Neutrophil (primary cell): ENCODE measurements at regions not wholly inside any gene's neighbourhood (a gene's known extent, or its start where the extent isn't known, plus 50 kb on each side); places are given as distances from the start of the nearest gene placed in this dataset.
"Not testable (repeated sequence)": the region's sequence is repeated elsewhere in the genome, so short reads cannot be mapped to it uniquely, and the experiment has no call there.

Source experiments
- H3K27ac ChIP-seq: fragments of 200-600 bp; sonication (generic); 2 replicates; pipeline ENCODE4 v1.5.1; 2016; ENCODE audit warnings: mild to moderate bottlenecking, moderate library complexity
- H3K27me3 ChIP-seq: fragments of 200-600 bp; sonication (generic); 2 replicates; pipeline ENCODE4 v1.6.0; 2016; ENCODE audit warnings: mild to moderate bottlenecking
- H3K36me3 ChIP-seq: fragments of 200-600 bp; sonication (generic); 2 replicates; pipeline ENCODE4 v1.5.1; 2017
- H3K4me1 ChIP-seq, 2 experiments: fragments of 200-600 bp in 1 of 2; sonication (generic) in 1 of 2; 1 replicate in 1 of 2; 2 replicates in 1 of 2; pipeline versions ENCODE4 v1.5.1 to v1.6.1; 2013 to 2016; ENCODE audit warnings: low read depth in 1 of 2, low read length in 1 of 2, mild to moderate bottlenecking in 1 of 2, moderate library complexity in 1 of 2; ENCODE audit not compliant: control insufficient read depth in 1 of 2, insufficient read depth in 1 of 2
- H3K4me3 ChIP-seq, 2 experiments: fragments of 200-600 bp in 1 of 2; sonication (generic) in 1 of 2; 1 replicate in 1 of 2; 2 replicates in 1 of 2; pipeline ENCODE4 v1.5.1; 2013 to 2016; ENCODE audit warnings: low read depth in 1 of 2, low read length in 1 of 2, mild to moderate bottlenecking in 1 of 2, moderate library complexity in 1 of 2
- H3K9me3 ChIP-seq: fragments of 200-600 bp; sonication (generic); 2 replicates; pipeline ENCODE4 v1.5.1; 2016
- CTCF ChIP-seq: fragments of 200-600 bp; sonication (generic); IDR thresholded peaks from 2 replicates; pipeline ENCODE4 v1.5.1; 2016; ENCODE audit warnings: antibody characterized with exemption

DNA sequence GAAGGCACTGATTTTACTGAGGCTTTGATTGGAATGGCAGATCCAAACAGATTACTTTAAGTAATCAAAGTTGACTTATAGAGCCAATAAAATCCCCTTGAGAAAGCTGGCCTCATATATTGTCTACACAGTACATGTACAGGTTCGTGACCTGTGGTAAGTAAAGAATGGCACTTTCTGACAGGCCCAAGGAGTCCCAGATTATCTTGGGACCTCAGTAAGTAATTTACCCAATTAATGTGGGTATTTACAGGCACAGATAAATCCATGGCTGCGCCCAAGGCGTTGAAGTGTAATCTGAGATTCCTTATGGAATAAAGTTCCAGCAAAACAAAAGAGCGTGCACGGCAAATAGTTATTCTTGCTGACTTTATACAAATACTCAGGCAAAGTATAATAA is 62.4 kb downstream of the PAGE2 start:
- Histone ChIP-seq H3K27me3 (no peaks in the 10 kb centered on the region), H3K4me3 (no peak overlapping the region), H3K27ac (no peak overlapping the region), H3K4me1 (peaks cover 0 to 5% of the 10 kb centered on the region in 2 experiments), H3K9me3 (no peaks in the 10 kb centered on the region), H3K36me3 (no peaks in the 10 kb centered on the region)
- no peak for TF ChIP-seq CTCF

DNA sequence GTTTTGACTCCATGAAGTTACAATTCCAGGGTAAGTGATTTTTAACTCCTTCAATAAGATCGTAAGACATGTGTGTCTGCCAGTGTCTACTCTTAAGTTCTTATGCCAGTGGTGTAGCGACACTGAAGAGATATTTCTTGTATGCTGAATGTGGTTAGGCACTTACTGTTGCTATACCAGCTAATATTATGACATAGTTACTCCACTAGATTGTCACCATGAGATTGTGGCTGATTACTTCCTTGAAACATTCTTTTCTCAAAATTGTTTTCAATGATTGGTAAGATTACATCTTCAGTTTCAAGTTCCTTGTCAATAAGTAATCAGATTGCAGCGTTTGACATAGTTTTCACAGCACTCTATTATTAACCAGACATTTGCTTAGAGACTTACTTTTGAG is 60.6 kb upstream of the PAGE5 start:
- H3K36me3 ChIP-seq = no peaks in the 10 kb centered on the region
- H3K9me3 ChIP-seq = no peaks in the 10 kb centered on the region
- TF ChIP-seq CTCF = no peak
- H3K4me3 ChIP-seq = no peak overlapping the region
- no peaks in the 10 kb centered on the region for H3K27me3 ChIP-seq
- peaks cover 4 to 16% of the 10 kb centered on the region in 2 experiments for H3K4me1 ChIP-seq
- no peak overlapping the region for H3K27ac ChIP-seq

- Histone ChIP-seq H3K27me3 (no peaks in the 10 kb centered on the region), H3K9me3 (no peaks in the 10 kb centered on the region), H3K27ac (peak overlapping the region; percentile 84), H3K4me3 (peak overlapping the region; percentile 67 to 79), H3K36me3 (no peaks in the 10 kb centered on the region), H3K4me1 (peaks cover 4 to 11% of the 10 kb centered on the region in 2 experiments)
- TF ChIP-seq CTCF = peak; percentile 19
Measured at GRCh38 chrX:55160685-55161552, 59.2 kb upstream of the PAGE5 start.

GRCh38 chrX:55161581-55161980 is 58.6 kb upstream of the PAGE5 start:
- Histone ChIP-seq H3K4me1 (peaks cover 4 to 11% of the 10 kb centered on the region in 2 experiments), H3K36me3 (no peaks in the 10 kb centered on the region), H3K4me3 (peak overlapping the region; percentile 67 to 79), H3K9me3 (no peaks in the 10 kb centered on the region), H3K27ac (peak overlapping the region; percentile 84), H3K27me3 (no peaks in the 10 kb centered on the region)
- TF ChIP-seq CTCF = no peak

GRCh38 chrX:55163171-55163570 is 57.0 kb upstream of the PAGE5 start:
- peaks cover 4 to 11% of the 10 kb centered on the region in 2 experiments for H3K4me1 ChIP-seq
- no peaks in the 10 kb centered on the region for H3K36me3 ChIP-seq
- no peak for TF ChIP-seq CTCF
- H3K27me3 ChIP-seq = no peaks in the 10 kb centered on the region
- no peak overlapping the region for H3K4me3 ChIP-seq
- H3K9me3 ChIP-seq = no peaks in the 10 kb centered on the region
- no peak overlapping the region for H3K27ac ChIP-seq

DNA sequence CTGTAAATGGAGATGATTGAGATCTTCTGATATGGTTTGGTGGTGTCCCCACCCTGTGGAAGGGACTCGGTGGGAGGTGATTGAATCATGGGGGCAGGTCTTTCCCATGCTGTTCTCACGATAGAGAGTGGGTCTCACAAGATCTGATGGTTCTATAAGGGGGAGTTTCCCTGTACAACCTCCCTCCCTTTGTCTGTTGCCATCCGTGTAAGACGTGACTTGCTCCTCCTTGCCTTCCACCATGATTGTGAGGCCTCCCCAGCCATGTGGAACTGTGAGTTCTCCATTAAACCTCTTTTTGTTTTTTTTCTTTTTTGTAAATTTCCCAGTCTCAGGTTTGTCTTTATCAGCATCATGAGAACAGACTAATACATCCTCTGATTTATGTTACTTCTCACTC is 55.1 kb upstream of the PAGE5 start:
- not testable (repeated sequence) for H3K27me3 ChIP-seq, H3K27ac ChIP-seq, H3K9me3 ChIP-seq, H3K4me3 ChIP-seq, H3K36me3 ChIP-seq
- H3K4me1 ChIP-seq = peaks cover 4 to 11% of the 10 kb centered on the region in 2 experiments
